Mesothelial cell of epicardium (in vitro differentiated cells): ENCODE measurements at regions not wholly inside any gene's neighbourhood (a gene's known extent, or its start where the extent isn't known, plus 50 kb on each side); places are given as distances from the start of the nearest gene placed in this dataset.

Experiments
- DNase-seq, 2 experiments: peaks; one replicate each; pipeline ENCODE4 v3.0.0; 2021; ENCODE audit warnings: low spot score in 2 of 2; ENCODE audit not compliant: unreplicated experiment in 2 of 2
- H3K27ac Mint-ChIP-seq: 2 replicates; pipeline ENCODE4 v1.8.0; 2021; ENCODE audit warnings: mixed read lengths
- H3K27me3 Mint-ChIP-seq: 2 replicates; pipeline ENCODE4 v1.8.0; 2021; ENCODE audit warnings: low read depth, mixed read lengths
- H3K36me3 Mint-ChIP-seq: 2 replicates; pipeline ENCODE4 v1.8.0; 2021; ENCODE audit warnings: mixed read lengths
- H3K4me1 Mint-ChIP-seq: 2 replicates; pipeline ENCODE4 v1.8.0; 2021; ENCODE audit warnings: mixed read lengths
- H3K4me3 Mint-ChIP-seq: 2 replicates; pipeline ENCODE4 v1.8.0; 2021; ENCODE audit warnings: mild to moderate bottlenecking, moderate library complexity, mixed read lengths
- H3K9me3 Mint-ChIP-seq: 2 replicates; pipeline ENCODE4 v1.8.0; 2021; ENCODE audit warnings: mixed read lengths
- TF ChIP-seq, protein P1 (sequence below): fragments of 200-600 bp; sonication (generic); IDR thresholded peaks from one replicate; pipeline ENCODE4 v1.5.0; 2021; ENCODE audit warnings: antibody characterized with exemption; ENCODE audit not compliant: unreplicated experiment

DNA sequence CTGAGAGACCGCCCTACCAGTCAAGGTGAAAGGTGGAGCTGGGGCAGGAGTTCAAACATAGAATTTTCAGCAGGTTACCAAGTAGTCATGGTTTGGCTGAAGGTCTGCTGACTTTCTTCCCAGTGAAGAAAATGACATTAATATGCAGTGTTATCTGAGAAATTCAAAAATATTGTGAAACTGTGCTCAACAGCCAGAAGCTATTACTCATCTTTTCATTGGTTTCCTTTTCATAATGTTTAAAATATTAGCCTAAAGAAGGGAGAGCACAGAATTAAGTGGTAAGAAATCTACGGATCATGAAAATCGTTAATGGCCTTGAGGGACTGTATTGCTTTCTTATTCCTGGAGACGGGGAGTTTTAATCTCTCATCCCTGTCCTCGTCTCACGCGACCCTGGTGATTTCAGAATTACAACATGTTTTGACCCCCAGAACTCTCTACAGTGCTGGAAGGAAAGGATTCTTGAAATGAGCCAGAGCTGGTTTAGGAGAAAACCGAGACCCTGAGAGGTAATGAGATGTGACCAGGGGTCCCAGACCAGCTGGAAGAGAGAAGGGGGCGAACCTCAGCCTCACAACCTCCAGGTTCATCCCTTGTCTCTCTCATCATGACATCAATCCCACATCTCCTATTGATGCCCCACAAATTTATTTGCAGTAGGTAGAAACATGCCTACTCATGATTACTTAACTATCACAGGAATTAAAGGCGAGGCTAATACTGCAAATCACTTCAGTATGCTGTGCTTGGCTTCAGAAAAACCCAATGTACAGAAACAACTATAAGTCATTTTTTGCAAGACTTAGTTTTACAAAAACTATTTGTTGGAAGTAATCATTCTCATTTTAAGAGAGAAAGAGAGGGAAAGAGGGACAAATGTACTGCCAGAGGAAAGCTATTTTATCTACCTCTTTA, 209.5 kb downstream of the FNDC1 start:
- no peaks in the 10 kb centered on the region for H3K27me3 Mint-ChIP-seq

GRCh38 chr6:159376516-159377158, 207.4 kb downstream of the FNDC1 start:
- H3K4me3 Mint-ChIP-seq, result no peak overlapping the region
- TF ChIP-seq, protein P1, sequence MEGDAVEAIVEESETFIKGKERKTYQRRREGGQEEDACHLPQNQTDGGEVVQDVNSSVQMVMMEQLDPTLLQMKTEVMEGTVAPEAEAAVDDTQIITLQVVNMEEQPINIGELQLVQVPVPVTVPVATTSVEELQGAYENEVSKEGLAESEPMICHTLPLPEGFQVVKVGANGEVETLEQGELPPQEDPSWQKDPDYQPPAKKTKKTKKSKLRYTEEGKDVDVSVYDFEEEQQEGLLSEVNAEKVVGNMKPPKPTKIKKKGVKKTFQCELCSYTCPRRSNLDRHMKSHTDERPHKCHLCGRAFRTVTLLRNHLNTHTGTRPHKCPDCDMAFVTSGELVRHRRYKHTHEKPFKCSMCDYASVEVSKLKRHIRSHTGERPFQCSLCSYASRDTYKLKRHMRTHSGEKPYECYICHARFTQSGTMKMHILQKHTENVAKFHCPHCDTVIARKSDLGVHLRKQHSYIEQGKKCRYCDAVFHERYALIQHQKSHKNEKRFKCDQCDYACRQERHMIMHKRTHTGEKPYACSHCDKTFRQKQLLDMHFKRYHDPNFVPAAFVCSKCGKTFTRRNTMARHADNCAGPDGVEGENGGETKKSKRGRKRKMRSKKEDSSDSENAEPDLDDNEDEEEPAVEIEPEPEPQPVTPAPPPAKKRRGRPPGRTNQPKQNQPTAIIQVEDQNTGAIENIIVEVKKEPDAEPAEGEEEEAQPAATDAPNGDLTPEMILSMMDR, result no peak
- H3K9me3 Mint-ChIP-seq, result peaks cover 40% of the 10 kb centered on the region
- H3K27ac Mint-ChIP-seq, result no peak overlapping the region
- no peaks in the 10 kb centered on the region for H3K27me3 Mint-ChIP-seq
- no peak for DNase-seq
- no peaks in the 10 kb centered on the region for H3K4me1 Mint-ChIP-seq
- H3K36me3 Mint-ChIP-seq, result no peaks in the 10 kb centered on the region

More for the DNA sequence above, 209.5 kb downstream of the FNDC1 start:
- H3K36me3 Mint-ChIP-seq, result no peaks in the 10 kb centered on the region
- no peaks in the 10 kb centered on the region for H3K4me1 Mint-ChIP-seq
- H3K27ac Mint-ChIP-seq, result no peak overlapping the region
- DNase-seq, result no peak
- peaks cover 27% of the 10 kb centered on the region for H3K9me3 Mint-ChIP-seq
- no peak overlapping the region for H3K4me3 Mint-ChIP-seq
- TF ChIP-seq, protein P1, result no peak

GRCh38 chr6:159375014-159375413, 205.8 kb downstream of the FNDC1 start:
- DNase-seq, result no peak
- no peak overlapping the region for H3K27ac Mint-ChIP-seq
- H3K9me3 Mint-ChIP-seq, result peaks cover 51% of the 10 kb centered on the region
- no peak overlapping the region for H3K4me3 Mint-ChIP-seq
- H3K27me3 Mint-ChIP-seq, result no peaks in the 10 kb centered on the region
- TF ChIP-seq, protein P1, result no peak
- H3K4me1 Mint-ChIP-seq, result no peaks in the 10 kb centered on the region
- H3K36me3 Mint-ChIP-seq, result peaks cover 2% of the 10 kb centered on the region

DNA sequence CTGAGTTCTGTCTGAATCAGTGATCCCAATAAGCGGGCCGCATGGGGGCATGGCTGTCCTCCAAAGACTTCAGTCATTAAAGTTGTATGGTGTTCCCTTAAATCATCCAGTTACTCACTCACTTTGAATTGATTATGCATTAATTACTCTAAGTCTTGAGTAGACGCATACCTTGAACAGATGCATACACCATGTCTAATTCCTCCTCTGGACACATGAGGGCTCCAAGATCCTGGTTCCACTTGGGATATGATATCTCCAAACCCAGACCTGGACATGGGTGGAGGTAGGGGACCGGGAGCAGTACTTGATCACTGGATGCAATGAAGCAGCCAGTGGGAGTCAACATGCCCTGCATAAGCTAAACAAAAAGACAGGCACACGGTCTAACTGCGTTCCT, 204.5 kb downstream of the FNDC1 start:
- H3K4me3 Mint-ChIP-seq, result no peak overlapping the region
- no peaks in the 10 kb centered on the region for H3K27me3 Mint-ChIP-seq
- H3K9me3 Mint-ChIP-seq, result peaks cover 58% of the 10 kb centered on the region
- DNase-seq, result no peak
- TF ChIP-seq, protein P1, result no peak
- H3K27ac Mint-ChIP-seq, result no peak overlapping the region
- H3K4me1 Mint-ChIP-seq, result no peaks in the 10 kb centered on the region
- peaks cover 2% of the 10 kb centered on the region for H3K36me3 Mint-ChIP-seq

GRCh38 chr6:159372333-159372732, 203.1 kb downstream of the FNDC1 start:
- Mint-ChIP-seq H3K27ac (no peak overlapping the region), H3K4me1 (no peaks in the 10 kb centered on the region), H3K9me3 (peaks cover 58% of the 10 kb centered on the region), H3K36me3 (peaks cover 2% of the 10 kb centered on the region), H3K27me3 (no peaks in the 10 kb centered on the region), H3K4me3 (no peak overlapping the region)
- DNase-seq, result no peak
- TF ChIP-seq, protein P1, result no peak
